ENCODE measurements at regions not wholly inside any gene's neighbourhood (a gene's known extent, or its start where the extent isn't known, plus 50 kb on each side); places are given as distances from the start of the nearest gene placed in this dataset.

DNA sequence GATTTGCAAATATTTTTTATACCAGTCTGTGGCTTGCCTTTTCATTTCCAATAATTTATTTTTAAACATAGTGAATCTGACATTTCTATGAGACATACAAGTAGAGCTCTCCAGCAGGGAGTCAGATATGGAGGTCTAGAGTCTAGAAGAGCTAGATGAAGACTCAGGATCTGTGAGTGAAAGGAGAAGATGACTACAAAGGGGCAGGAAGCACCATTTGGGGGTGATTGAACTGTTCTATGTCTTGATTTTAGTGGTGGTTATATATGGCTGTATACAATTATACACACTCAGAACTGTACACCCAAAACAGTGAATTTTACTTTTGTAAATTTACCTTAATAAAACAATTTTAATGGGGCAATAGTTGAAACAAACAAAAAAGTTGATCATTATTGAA is 127.9 kb upstream of the BACH2 start:
- DNase-seq (ENCODE audit: unreplicated experiment) = no peak
- Mint-ChIP-seq H3K27ac (ENCODE audit: low read depth, unreplicated experiment) (no peak overlapping the region), H3K4me3 (ENCODE audit: unreplicated experiment) (no peak overlapping the region), H3K9me3 (ENCODE audit: unreplicated experiment) (peaks cover 14% of the 10 kb centered on the region), H3K36me3 (ENCODE audit: insufficient read depth, unreplicated experiment) (no peaks in the 10 kb centered on the region), H3K4me1 (ENCODE audit: insufficient read depth, unreplicated experiment) (no peaks in the 10 kb centered on the region), H3K27me3 (ENCODE audit: insufficient read depth, unreplicated experiment) (no peaks in the 10 kb centered on the region)
- CTCF ChIA-PET = interaction anchor here (0.9 kb wide), 1 partner anchor 13 kb away, joined by 3 read pairs; no protein-coding TSS in a partner anchor
- TF ChIP-seq, protein P1, sequence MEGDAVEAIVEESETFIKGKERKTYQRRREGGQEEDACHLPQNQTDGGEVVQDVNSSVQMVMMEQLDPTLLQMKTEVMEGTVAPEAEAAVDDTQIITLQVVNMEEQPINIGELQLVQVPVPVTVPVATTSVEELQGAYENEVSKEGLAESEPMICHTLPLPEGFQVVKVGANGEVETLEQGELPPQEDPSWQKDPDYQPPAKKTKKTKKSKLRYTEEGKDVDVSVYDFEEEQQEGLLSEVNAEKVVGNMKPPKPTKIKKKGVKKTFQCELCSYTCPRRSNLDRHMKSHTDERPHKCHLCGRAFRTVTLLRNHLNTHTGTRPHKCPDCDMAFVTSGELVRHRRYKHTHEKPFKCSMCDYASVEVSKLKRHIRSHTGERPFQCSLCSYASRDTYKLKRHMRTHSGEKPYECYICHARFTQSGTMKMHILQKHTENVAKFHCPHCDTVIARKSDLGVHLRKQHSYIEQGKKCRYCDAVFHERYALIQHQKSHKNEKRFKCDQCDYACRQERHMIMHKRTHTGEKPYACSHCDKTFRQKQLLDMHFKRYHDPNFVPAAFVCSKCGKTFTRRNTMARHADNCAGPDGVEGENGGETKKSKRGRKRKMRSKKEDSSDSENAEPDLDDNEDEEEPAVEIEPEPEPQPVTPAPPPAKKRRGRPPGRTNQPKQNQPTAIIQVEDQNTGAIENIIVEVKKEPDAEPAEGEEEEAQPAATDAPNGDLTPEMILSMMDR (IDR thresholded peaks at IDR 0.05; ENCODE audit: unreplicated experiment) = no peak
- no TSS peak for BruUV-seq (replicated peaks)
- POLR2A ChIA-PET = interaction anchor here (1.1 to 1.2 kb wide), 3 partner anchors 13 to 34 kb away, joined by 3 read pairs; no protein-coding TSS in a partner anchor
- intact Hi-C loops (cut with micrococcal nuclease) = no loop called here

DNA sequence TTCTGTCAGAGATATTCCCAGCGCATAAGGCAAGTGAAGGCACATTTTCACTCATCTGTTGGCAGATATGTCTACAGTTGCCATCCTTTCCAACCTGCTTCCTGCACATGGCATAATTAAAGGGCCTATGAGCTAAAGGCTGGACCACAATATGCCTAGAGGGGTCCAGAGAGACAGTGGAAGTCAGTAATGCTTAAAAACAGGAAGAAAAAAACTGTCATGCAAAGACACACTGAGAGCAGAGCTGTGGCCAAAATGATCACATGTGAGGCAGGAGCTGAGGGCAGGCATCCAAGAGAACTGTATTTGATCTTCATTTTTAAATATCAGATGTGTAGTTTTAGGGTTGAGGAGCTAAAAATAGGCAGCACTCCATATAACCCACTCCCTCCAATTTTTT is 125.0 kb upstream of the BACH2 start:
- intact Hi-C loops (cut with micrococcal nuclease) = no loop called here
- no peak overlapping the region for H3K27ac Mint-ChIP-seq (ENCODE audit: low read depth, unreplicated experiment)
- H3K27me3 Mint-ChIP-seq (ENCODE audit: insufficient read depth, unreplicated experiment) = no peaks in the 10 kb centered on the region
- no TSS peak for BruUV-seq (replicated peaks)
- peaks cover 7% of the 10 kb centered on the region for H3K36me3 Mint-ChIP-seq (ENCODE audit: insufficient read depth, unreplicated experiment)
- H3K4me3 Mint-ChIP-seq (ENCODE audit: unreplicated experiment) = no peak overlapping the region
- DNase-seq (ENCODE audit: unreplicated experiment) = no peak
- ChIA-PET POLR2A (no interaction called here), CTCF (interaction anchor here (0.7 to 2.3 kb wide), 2 partner anchors 28 to 415 kb away, joined by 6 to 8 read pairs; no protein-coding TSS in a partner anchor)
- H3K9me3 Mint-ChIP-seq (ENCODE audit: unreplicated experiment) = peaks cover 8% of the 10 kb centered on the region
- no peaks in the 10 kb centered on the region for H3K4me1 Mint-ChIP-seq (ENCODE audit: insufficient read depth, unreplicated experiment)
- TF ChIP-seq, protein P1 (IDR thresholded peaks at IDR 0.05; ENCODE audit: unreplicated experiment) = no peak

DNA sequence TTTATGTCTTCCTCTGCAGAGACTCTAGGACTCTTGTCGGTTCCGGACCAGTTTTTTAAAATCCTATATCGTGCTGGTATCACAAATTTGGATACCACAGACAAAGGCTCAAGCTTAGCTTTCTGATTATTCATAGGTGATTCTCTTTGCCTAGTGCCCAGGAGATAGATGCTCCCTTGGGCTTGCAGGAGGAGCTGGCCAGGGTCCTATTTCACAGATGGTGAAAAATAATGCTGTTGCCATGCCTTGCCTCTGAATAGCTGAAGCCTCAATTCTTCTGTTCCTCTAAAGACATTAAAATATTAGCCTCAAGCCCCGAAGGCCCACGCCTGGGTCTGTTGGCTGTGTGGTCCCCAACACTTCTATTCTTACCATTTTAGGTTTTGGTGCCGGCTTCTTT is 123.9 kb upstream of the BACH2 start:
- peaks cover 7% of the 10 kb centered on the region for H3K36me3 Mint-ChIP-seq (ENCODE audit: insufficient read depth, unreplicated experiment)
- H3K9me3 Mint-ChIP-seq (ENCODE audit: unreplicated experiment) = peaks cover 6% of the 10 kb centered on the region
- H3K27me3 Mint-ChIP-seq (ENCODE audit: insufficient read depth, unreplicated experiment) = no peaks in the 10 kb centered on the region
- TF ChIP-seq, protein P1 (IDR thresholded peaks at IDR 0.05; ENCODE audit: unreplicated experiment) = no peak
- ChIA-PET POLR2A (interaction anchor here (1.2 kb wide), 1 partner anchor 18 kb away, joined by 3 read pairs; no protein-coding TSS in a partner anchor), CTCF (interaction anchor here (0.6 to 3.3 kb wide), 5 partner anchors 20 to 480 kb away, joined by 3 to 8 read pairs (median 3); no protein-coding TSS in a partner anchor)
- intact Hi-C loops (cut with micrococcal nuclease) = no loop called here
- no TSS peak for BruUV-seq (replicated peaks)
- no peak overlapping the region for H3K27ac Mint-ChIP-seq (ENCODE audit: low read depth, unreplicated experiment)
- no peaks in the 10 kb centered on the region for H3K4me1 Mint-ChIP-seq (ENCODE audit: insufficient read depth, unreplicated experiment)
- no peak overlapping the region for H3K4me3 Mint-ChIP-seq (ENCODE audit: unreplicated experiment)
- no peak for DNase-seq (ENCODE audit: unreplicated experiment)

DNA sequence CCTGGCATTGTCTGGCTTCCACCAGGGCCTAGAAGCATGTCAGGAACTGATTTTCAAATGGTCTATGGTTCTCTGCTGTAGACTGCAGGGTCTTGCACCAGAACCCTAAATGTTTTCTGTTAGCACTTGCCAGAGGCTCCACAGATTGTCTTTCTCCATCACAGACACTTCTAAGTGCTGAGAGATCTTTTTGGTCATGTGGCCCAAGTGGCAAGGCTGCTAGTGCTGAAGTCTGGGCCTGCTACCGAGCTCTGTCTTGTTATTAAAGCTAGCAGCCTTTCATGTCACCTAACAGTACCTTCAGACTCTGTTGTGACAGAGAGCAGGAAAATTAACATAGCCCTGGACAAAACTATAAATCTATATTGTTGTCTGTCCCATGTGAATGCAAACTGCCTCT is 120.7 kb upstream of the BACH2 start:
- intact Hi-C loops (cut with micrococcal nuclease) = no loop called here
- DNase-seq (ENCODE audit: unreplicated experiment) = no peak
- TF ChIP-seq, protein P1 (IDR thresholded peaks at IDR 0.05; ENCODE audit: unreplicated experiment) = no peak
- Mint-ChIP-seq H3K9me3 (ENCODE audit: unreplicated experiment) (no peaks in the 10 kb centered on the region), H3K27ac (ENCODE audit: low read depth, unreplicated experiment) (no peak overlapping the region), H3K4me1 (ENCODE audit: insufficient read depth, unreplicated experiment) (peaks cover 5% of the 10 kb centered on the region), H3K4me3 (ENCODE audit: unreplicated experiment) (no peak overlapping the region), H3K27me3 (ENCODE audit: insufficient read depth, unreplicated experiment) (no peaks in the 10 kb centered on the region), H3K36me3 (ENCODE audit: insufficient read depth, unreplicated experiment) (peaks cover 7% of the 10 kb centered on the region)
- CTCF ChIA-PET = interaction anchor here (1.2 kb wide), 1 partner anchor 24 kb away, joined by 6 read pairs; no protein-coding TSS in a partner anchor
- POLR2A ChIA-PET = no interaction called here
- no TSS peak for BruUV-seq (replicated peaks)

Data from MCF 10A (cell line).